Activated CD4-positive, alpha-beta T cell treated with anti-CD3 and anti-CD28 coated beads, Interleukin-10, Interleukin-2, amounts not matched to agents 100 ng/mL and 50 ng/mL, durations not matched to agents 16 hours and 8 hours (primary cell): ENCODE measurements at regions not wholly inside any gene's neighbourhood (a gene's known extent, or its start where the extent isn't known, plus 50 kb on each side); places are given as distances from the start of the nearest gene placed in this dataset.

Experiments used
- DNase-seq: peaks from one replicate; pipeline ENCODE4 v3.0.0-alpha.2; 2020

DNA sequence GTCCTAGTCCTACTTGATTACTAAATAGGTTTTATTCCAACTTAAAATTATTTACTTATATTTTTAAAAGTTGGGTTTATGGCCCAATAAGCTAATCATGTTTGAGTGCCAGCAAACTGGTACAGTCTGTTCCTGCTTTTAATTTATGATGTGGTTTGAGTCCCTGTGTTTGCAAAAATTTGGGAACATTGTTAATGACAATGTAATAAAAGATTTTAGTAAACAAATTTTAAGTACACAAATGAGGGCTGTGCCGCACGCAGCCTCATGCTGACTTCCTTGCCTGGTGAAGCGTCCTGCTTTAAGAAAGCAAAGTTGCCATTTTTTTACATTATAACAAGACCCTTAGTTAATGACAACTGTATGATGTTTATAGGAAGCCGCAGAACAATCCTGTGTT is 96.8 kb upstream of the MAP1B start:
- no peak for DNase-seq

DNA sequence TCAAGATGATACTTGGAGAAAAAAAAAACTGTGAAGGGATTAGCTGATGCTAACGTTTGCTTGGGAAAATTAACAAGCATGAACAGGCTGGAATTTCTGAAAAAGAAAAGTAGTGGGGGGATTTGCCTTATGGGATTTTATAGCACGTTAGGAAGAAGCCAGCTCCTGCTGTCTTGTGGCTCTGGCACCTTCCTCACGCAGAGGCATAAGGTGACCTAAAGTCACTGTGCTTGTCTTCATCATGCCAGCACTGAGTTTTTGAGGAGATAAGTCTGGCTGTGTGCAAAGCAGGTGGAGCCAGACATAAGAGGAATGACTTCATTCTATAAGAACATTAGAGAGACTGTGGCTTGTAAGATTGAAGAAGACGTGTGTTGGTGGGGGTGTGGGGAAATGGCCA is 94.4 kb upstream of the MAP1B start:
- DNase-seq: no peak

DNA sequence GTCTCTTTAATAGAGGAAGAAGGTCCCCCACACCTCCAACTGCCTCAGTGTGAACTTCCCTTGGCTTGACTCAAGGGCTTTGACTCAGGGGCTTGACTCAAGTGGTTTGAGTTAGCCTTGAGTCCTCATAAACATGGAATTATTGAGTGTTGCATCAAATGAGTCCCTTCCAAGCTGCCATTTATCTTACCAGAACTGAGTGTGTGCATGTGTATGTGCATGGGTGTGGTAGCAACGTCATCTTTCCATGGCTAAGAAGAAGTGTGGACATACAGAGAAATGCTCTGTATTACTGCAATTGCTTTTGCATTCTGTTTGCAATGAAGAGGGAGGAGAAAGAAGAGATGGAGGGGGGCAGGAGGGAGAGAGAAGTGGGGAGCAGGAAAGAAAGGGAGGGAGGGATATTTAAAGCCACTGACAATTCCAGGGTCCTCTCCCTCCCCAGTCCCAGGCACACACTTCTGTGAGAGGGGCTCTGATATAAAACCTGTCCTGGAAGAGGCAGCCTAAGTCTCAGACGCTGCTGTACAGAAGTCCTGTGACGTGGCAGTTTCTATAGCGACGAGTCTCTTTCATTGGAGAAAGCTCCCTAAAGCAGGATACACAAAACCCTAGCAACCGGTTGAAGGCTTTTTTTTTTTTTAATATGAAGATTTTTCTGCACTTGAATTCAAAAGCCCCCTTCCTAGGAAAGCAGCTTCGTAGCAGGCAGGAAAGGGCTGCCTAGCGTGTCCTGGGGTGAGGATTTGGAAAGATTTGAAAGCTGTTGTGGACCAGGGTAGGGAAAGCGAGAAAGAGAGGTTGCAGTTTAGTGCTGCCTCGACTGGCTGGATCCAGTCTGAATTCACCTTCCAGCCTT is 93.3 kb upstream of the MAP1B start:
- no peak for DNase-seq

DNA sequence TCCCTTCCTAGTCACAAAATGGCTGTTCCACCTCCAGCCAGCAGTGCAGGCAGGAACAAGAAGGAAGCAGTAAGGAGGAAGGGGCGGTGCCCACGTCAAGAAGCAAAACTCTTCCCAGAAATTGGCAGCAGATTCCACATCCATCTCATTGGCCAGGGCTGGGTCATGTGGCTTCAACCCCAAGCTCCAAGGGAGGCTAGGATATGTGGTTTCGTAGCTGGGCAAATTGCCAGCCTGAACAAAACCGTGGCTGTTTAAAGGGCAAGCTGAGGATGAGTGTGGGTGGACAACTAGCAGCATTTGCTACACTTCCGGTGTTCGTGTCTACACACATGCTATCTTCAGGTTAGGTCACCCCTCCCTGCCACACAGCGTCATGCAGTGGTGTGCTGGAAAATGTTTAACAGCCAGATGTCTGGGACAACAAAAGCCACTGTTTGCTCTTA is 92.1 kb upstream of the MAP1B start:
- no peak for DNase-seq

DNA sequence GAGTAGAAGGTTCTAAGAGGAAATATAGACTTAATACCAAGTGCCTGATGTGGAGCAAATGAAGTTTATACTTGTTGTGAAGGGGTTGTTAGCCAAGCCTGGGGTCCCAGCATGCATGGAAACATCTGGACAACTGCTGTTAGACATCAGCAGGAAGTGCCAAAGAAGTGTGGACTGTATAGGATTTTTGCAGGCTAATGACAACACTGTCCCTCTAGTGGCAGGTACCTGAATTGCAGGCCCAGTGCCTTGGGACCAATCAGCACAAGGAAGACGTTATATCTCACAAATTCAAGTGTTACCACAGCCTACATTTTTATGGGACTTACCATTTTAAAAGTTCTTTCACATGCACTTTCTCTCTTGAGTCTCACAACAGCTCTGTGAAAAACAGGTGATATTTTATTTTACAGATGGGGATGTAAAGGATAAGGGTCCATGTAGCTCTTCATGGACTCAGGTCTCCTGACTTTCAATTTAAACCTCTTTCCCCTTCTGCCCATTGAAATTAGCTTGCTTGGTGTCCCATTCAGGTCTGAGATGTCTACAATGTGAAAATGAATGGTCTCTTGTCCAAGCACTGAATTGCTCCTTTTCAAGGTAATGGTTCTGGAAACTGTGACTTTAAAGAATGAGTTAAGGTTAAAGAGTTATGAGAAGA is 89.0 kb upstream of the MAP1B start:
- peak; percentile 71 for DNase-seq

DNA sequence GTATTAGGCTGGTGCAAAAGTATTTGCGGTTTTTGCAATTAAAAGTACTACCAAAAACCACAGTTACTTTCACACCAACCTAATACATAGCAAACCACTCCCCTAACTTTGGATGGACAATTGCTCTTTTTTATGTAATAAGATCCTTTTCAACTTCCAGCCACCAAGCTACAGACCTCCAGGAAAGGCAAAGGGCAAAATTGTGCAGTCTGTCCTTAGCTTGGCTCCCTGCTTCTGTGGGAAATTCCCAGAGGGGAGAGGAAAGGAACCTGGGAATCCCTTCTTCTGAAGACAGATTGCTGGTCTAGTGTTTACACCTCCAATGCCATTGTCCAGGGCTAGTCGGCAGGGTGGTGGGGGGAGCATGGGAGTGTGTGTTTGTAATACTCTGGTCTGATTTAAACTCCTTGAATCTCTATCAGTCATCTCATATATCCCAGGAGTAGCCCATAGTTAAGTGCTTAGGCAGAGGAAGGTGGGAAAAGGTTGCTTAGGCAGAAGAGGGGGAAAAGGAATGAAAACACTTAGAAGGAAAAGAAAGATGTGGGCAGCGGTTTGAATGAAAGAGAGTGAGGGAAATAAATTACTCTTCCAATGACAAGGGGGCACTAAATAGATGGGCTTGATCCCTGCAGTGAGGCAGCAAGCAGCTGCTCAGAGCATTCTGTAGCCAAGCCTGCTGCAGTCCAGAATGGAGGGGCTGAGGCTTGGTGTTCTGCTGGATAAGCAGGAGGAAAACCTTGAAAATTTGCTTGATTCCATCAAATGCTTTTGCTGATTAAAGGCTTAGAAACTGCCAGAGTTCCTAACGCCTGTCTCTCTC is 86.9 kb upstream of the MAP1B start:
- no peak for DNase-seq

DNA sequence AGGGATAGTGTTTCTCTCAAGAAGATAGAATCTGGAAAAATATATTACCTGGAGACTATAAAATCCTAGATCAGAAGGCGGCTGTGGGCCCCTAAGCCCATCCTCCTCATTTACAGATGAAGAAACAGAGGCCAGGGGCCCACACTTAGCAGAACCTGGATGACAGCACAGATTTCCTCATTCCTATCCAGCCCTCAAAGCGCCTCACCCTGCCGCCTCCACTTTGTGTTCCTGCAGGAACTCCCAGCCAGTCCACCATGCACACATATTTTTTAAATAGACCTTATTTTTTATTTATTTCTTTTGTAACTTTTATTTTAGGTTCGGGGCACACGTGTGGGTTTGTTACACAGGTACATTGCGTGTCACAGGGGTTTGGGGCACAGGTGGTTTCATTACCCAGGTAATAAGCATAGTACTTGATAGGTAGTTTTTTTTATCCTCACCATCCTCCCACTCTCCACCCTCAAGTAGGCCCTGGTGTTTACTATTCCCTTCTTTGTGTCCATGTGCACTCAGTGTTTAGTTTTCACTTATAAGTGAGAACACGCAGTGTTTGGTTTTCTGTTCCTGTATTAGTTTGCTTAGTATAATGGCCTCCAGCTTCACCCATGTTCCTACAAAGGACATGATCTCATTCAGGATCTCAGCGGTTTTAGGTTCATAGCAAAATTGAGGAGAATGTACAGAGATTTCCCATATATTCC is 85.5 kb upstream of the MAP1B start:
- DNase-seq: no peak

DNA sequence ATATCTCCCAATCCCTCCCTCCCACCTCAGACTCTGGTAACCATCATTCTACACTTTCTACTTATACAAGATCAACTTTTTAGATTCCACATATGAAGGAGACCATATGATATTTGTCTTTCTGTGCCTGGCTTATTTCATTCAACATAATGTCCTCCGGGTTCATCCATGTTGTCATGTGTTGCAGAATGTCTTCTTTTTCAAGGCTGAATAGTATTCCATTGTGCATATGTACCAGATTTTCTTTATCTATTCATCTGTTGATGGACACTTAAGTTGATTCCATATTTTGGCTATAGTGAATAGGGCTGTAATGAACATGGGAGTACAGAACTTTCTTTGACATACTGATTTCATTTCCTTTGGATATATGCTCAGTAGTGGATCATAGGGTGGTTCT is 78.9 kb upstream of the MAP1B start:
- no peak for DNase-seq

DNA sequence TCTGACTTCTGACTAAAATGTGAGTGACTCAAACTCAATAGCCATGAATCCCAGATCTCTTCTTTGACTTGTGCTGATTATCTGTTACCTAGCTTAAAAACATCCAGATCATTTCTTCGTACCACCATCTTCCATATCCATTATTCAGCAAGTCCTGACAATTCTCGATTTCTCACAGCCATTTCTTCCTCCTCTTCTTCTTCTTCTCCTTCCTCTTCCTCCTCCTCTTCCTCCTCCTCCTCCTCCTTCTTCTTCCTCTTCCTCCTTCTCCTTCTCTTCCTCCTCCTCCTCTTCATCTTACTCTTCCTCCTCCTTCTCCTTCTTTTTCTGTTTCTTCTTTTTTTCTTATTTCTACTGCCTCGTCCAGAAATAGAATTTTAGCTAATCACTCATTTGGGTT is 77.0 kb upstream of the MAP1B start:
- DNase-seq: no peak

DNA sequence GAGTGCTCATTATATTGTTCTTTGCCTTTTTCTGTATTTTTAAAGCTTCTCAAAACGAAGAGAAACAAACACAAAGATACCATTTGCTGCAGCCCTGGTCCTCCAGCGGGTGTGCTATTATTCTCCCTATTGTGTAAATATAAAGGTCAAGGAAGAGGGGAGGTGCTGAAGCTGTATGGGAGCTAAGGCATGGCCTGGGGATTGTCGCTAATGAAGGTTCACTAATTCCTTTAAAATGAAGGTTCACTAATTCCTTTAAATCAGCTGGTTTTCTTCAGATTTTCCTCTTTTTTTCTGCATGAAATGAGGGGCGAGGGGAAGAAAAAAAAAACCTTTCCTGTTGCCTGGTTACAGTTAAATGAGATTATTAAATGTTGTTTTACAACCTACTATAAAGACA is 74.5 kb upstream of the MAP1B start:
- no peak for DNase-seq

DNA sequence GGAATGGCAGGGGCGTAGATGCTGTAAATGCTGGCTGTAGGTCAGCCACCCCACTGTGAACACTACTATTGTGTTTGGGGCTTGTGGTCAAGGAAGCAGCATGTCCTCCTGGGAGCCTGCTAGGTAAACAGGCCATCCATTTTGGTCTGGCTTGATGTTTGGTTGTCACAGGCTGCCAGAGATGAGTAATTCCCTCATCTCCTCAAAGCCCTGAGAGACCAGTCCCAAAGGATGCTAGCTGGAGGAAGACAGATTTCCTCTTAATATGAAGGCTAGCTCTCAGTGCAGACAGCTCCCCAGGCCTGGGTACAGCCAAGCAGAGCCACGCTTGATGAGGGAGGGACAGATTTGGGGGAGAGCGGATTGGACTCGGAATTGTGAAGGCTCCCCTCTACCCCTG is 72.5 kb upstream of the MAP1B start:
- DNase-seq: no peak

DNA sequence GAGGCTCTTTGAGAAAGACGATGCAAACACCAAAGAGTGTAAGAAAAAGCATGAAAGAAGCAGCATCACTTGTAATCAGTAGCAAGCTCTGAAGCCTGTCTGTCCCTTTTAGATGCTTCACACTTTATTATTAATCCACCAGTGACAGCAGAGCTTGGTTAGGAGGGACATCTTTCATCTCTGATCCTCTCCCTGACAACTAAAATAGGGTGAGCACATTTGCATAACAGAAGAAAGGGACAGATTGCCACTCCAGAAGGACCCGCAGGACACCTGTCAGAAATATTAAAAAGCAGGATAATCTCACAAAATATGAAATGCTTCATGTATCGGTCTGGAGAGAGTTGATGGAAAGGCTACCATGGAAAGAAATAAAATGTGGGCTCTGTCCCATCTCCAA is 71.4 kb upstream of the MAP1B start:
- no peak for DNase-seq

DNA sequence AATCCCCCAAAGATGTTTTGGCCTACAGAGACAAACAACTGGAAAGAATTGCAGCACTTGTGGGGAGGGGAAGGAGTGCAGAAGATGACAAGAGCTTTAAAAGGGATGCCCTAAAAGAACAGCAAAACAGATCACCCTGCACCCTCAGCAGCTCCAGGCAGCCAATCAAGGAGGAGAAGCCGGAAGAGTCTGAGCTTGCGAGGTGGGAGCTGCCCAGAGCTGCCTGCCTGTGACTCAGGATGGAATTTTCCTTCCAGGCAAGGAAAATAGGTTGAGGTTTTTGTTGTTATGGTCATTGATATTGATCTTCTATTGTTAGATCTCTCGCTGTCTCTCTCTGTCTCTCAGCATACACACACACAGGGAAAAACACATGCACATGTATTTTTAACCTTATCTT is 70.3 kb upstream of the MAP1B start:
- DNase-seq: no peak

DNA sequence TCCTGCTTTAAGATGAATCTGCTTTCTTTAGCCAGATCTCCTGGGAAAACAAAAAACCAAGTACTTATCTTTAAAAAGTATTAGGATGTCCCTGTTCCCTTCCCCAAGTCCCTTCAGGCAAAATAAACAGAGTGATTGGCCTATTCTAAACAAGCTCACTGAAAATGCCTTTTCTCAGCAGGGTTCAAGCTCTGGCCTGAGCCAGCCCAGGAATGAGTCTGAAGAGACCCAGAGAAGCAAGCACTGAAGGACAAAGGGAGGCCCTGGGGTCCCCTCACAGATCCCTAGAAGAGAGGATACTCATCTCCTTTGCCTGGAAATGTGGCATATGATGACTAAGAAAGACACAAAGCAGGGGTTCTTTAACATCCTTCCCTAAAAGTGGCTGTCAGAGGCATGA is 66.8 kb upstream of the MAP1B start:
- no peak for DNase-seq

DNA sequence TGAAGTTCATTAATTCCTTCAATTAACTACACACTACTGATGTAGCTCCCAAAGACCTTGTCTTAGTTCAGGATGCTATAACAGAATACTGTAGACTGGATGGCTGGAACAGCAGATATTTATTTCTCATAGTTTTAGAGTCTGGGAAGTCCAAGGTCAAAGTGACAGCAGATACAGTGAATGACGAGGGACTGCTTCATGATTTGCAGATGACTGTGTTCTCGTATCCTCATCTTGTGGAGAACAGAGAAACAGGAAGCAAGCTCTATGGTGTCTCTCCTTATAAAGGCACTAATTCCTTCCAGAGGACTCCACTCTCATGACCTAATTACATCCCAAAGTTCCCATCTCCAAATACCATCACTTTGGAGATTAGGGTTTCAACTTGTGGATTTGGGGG is 65.6 kb upstream of the MAP1B start:
- no peak for DNase-seq

DNA sequence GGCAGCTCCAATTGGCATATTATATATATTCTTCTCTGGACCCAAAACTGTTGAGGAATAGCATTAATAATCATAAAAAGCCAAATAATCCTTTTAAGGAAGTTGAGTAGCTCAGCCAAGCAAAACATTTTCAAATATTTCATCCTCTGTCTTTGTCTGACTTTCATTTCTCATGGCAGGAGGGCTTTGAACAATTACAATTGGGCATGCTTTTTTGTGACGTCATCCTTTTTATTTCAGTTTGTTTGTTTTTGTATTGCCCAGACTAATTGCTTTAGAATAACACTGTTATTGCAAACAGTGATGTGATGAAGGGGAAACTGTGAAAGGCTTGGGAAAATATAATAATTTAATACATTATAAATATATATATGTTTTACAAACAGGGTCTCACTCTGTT is 65.2 kb upstream of the MAP1B start:
- no peak for DNase-seq

DNA sequence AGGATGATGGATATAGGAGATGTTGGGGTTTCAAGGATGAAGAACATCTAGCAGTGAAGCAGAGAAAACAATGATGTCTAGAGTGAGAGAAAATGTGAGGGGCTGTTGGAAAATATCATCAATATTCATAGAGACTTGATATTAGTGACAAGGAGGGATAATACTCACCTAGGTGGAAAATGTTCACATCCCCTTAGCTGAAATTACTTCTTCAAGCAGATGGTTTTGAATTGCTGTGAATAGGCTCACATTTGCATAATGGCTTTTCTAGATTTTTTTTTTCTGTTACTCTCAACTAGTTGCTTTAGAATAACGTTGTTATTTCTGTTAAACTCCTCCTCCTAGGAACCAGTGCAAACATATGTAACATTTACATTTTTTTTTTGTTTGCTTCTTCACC is 61.6 kb upstream of the MAP1B start:
- no peak for DNase-seq

DNA sequence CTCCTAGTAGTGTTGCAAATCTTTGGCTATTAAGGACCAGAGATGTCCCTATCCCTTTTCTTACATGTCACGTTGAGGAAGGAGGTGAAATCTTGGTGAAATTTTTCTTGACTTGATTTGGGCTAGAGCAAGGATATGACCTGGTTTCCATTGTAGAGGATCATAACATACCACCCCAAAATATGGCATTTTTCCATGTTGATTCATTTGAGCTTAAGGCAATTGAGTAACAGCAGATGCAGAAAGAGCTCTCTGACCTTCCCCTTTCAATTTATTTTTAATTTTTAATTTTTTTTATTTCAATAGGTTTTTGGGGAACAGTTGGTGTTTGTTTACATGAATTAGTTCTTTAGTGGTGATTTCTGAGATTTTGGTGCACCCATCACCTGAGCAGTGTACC is 61.2 kb upstream of the MAP1B start:
- DNase-seq: no peak

DNA sequence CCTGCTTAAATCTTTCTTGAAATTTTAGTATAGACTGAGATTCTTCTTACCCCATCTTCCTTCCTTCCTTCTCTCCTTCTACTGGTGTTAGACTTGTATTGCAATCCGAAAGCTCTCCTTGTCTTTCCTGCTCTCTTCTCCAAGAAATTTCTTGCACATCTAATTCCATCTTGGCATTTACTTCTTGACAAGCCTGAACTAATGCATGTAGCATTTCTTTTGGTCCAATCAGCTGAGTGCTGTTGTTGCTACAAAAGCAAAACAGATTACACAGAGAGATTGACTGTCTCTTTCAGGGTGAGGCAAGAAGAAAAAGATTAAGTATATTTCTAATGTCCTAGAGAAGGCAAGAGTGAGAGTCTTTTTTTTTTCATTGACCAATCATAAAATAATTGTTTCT is 51.6 kb upstream of the MAP1B start:
- DNase-seq: no peak
